K562 (cell line): ENCODE measurements at regions not wholly inside any gene's neighbourhood (a gene's known extent, or its start where the extent isn't known, plus 50 kb on each side); places are given as distances from the start of the nearest gene placed in this dataset.

Experiments
- ATAC-seq: fragments of 200-7000 bp; cut with Tn5 transposase; 3 replicates; pipeline ENCODE4 v1.9.1; 2020; ENCODE audit warnings: moderate library complexity
- BruUV-seq: library from RNA; stranded (reverse); fragments of 400-500 nt; replicated peaks from 2 replicates; lab custom pipeline; 2021; lab: Mats Ljungman, UMichigan
- CTCF ChIA-PET: fragments of 300-600 bp; formaldehyde crosslinking; extraction: SDS; loops from one replicate; lab custom pipeline; 2021; ENCODE audit warnings: low intra/inter-chr PET ratio; lab: Yijun Ruan, JAX
- POLR2A ChIA-PET: fragments of 300-600, 350-650 bp; sonication (Branson Sonifier 250); formaldehyde crosslinking; extraction: SDS; loops from one replicate; lab custom pipeline; 2021; ENCODE audit warnings: antibody characterized with exemption, inconsistent platforms; lab: Yijun Ruan, JAX
- DNase-seq, 4 experiments: peaks; one replicate each; pipeline versions ENCODE4 v3.0.0 to v3.0.0-alpha.2; 2011 to 2018; ENCODE audit warnings: low spot score in 3 of 4, mixed read lengths in 3 of 4; ENCODE audit errors: extremely low read depth in 1 of 4
- FAIRE-seq: peaks from 2 replicates; lab custom pipeline; 2011; peaks lifted over from hg19 to GRCh38; lab: Jason Lieb, UNC
- H2AFZ ChIP-seq: 2 replicates; pipeline ENCODE4 v1.6.0; 2011; ENCODE audit warnings: low read depth, low read length, control low read depth, inconsistent platforms
- H3K27ac ChIP-seq: fragments of 200-600 bp; 3 replicates; pipeline ENCODE4 v1.8.0; 2011; ENCODE audit warnings: low read depth, mild to moderate bottlenecking, control low read depth, inconsistent platforms, low read length, moderate library complexity, mixed read lengths; ENCODE audit errors: extremely low read depth
- H3K27me3 ChIP-seq, 2 experiments: fragments of 300-600 bp in 1 of 2; 2 replicates in 1 of 2; 3 replicates in 1 of 2; pipeline versions ENCODE4 v1.6.0 to v1.8.0; 2011; ENCODE audit warnings: inconsistent platforms in 2 of 2, low read length in 2 of 2, mild to moderate bottlenecking in 1 of 2, mixed read lengths in 1 of 2, moderate library complexity in 1 of 2; ENCODE audit not compliant: control insufficient read depth in 2 of 2, insufficient read depth in 2 of 2
- H3K36me3 ChIP-seq: fragments of 300-600 bp; 3 replicates; pipeline ENCODE4 v1.8.0; 2011; ENCODE audit warnings: mild to moderate bottlenecking, low read length, inconsistent platforms; ENCODE audit not compliant: control insufficient read depth, insufficient read depth
- H3K4me1 ChIP-seq, 2 experiments: fragments of 200-600 bp in 1 of 2; replicated peaks in 1 of 2; 2 replicates in 1 of 2; 3 replicates in 1 of 2; pipeline versions ENCODE4 v1.5.1 to v1.8.0; 2011; ENCODE audit warnings: inconsistent platforms in 2 of 2, low read length in 2 of 2, mild to moderate bottlenecking in 1 of 2, mixed read lengths in 1 of 2, moderate library complexity in 1 of 2; ENCODE audit not compliant: control insufficient read depth in 2 of 2, insufficient read depth in 2 of 2
- H3K4me2 ChIP-seq: 2 replicates; pipeline ENCODE4 v1.6.1; 2011; ENCODE audit warnings: low read length, control low read depth, inconsistent platforms, mixed read lengths; ENCODE audit not compliant: insufficient read depth
- H3K4me3 ChIP-seq: fragments of 200-600 bp; sonication (generic), shearing (Covaris generic); 2 replicates; pipeline ENCODE4 v1.5.1; 2016; ENCODE audit warnings: control low read depth, inconsistent platforms
- H3K79me2 ChIP-seq: fragments of 200-600 bp; 3 replicates; pipeline ENCODE4 v1.8.0; 2011; ENCODE audit warnings: low read length, inconsistent platforms; ENCODE audit not compliant: control insufficient read depth, insufficient read depth
- H3K9ac ChIP-seq, 2 experiments: 2 replicates each; pipeline versions ENCODE4 v1.6.0 to v1.6.1; 2011; ENCODE audit warnings: low read depth in 2 of 2, low read length in 2 of 2, control low read depth in 1 of 2, inconsistent platforms in 1 of 2, mild to moderate bottlenecking in 1 of 2, mixed read lengths in 1 of 2; ENCODE audit not compliant: insufficient read depth in 1 of 2
- H3K9me1 ChIP-seq: one replicate; pipeline ENCODE4 v1.6.0; 2011; ENCODE audit warnings: inconsistent platforms, mild to moderate bottlenecking, low read length, moderate library complexity; ENCODE audit not compliant: control insufficient read depth, insufficient read depth
- H3K9me3 ChIP-seq: replicated peaks from 2 replicates; pipeline ENCODE4 v1.5.1; 2011; ENCODE audit warnings: low read depth, low read length, inconsistent platforms; ENCODE audit not compliant: control insufficient read depth, insufficient read depth
- H4K20me1 ChIP-seq: replicated peaks from 2 replicates; pipeline ENCODE4 v1.6.1; 2011; ENCODE audit warnings: low read length, inconsistent platforms, mixed read lengths; ENCODE audit not compliant: control insufficient read depth, insufficient read depth
- EP400 ChIP-seq: fragments of 450-650 bp; IDR thresholded peaks from 2 replicates; pipeline ENCODE4 v1.6.1; 2017; ENCODE audit warnings: antibody characterized with exemption, mild to moderate bottlenecking, moderate library complexity
- KHSRP ChIP-seq: fragments of 450-650 bp; IDR thresholded peaks from 2 replicates; pipeline ENCODE4 v1.6.1; 2017
- MED1 ChIP-seq: sonication (generic); formaldehyde crosslinking; IDR thresholded peaks from 2 replicates; pipeline ENCODE4 v1.8.1; 2023; ENCODE audit warnings: missing genetic modification reagents, borderline replicate concordance
- SREBF1 ChIP-seq: fragments of 150-350 bp; IDR thresholded peaks from 2 replicates; pipeline ENCODE4 v1.6.1; 2014; ENCODE audit warnings: antibody characterized with exemption, low read depth, low read length, borderline replicate concordance
- SRSF1 ChIP-seq: fragments of 200-400 bp; formaldehyde crosslinking; IDR thresholded peaks from 2 replicates; pipeline ENCODE4 v1.6.1; 2017; ENCODE audit warnings: mild to moderate bottlenecking, low read depth, low read length, moderate library complexity
- TAF9B ChIP-seq: fragments of 450-650 bp; IDR thresholded peaks from 2 replicates; pipeline ENCODE4 v1.6.1; 2018; ENCODE audit warnings: mild to moderate bottlenecking; ENCODE audit not compliant: partially characterized antibody
- TBL1XR1 ChIP-seq, 2 experiments: IDR thresholded peaks; 2 replicates each; pipeline ENCODE4 v1.6.1; 2012; ENCODE audit warnings: improper control_type of control experiment in 2 of 2, low read length in 2 of 2, mild to moderate bottlenecking in 1 of 2
- ZZZ3 ChIP-seq: fragments of 450-650 bp; IDR thresholded peaks from 2 replicates; pipeline ENCODE4 v1.6.1; 2016; ENCODE audit warnings: antibody characterized with exemption, mild to moderate bottlenecking, moderate library complexity
- WGBS: fragments of 100-300 bp; shearing (Covaris generic); methylation state at CpG from one replicate; pipeline ENCODE4 v1.1.6; 2016; ENCODE audit warnings: low coverage, mixed read lengths; ENCODE audit not compliant: insufficient coverage; ENCODE audit errors: missing lambda C conversion rate; 5-methylcytosine and 5-hydroxymethylcytosine counted together
- in situ Hi-C: fragments of 300-500 bp; cut with MboI; formaldehyde crosslinking; loops from 4 replicates; pipeline ENCODE4 v1.15.0; 2018; ENCODE audit warnings: inconsistent platforms, mixed read lengths
- intact Hi-C: fragments of 100-400 bp; cut with micrococcal nuclease; formaldehyde crosslinking; loops from 2 replicates; pipeline ENCODE4 v1.14.2; 2022
- TF ChIP-seq, protein P1 (sequence below): fragments of 450-650 bp; formaldehyde crosslinking; IDR thresholded peaks from 2 replicates; pipeline ENCODE4 v1.4.0; 2020; ENCODE audit warnings: mild to moderate bottlenecking, moderate library complexity

DNA sequence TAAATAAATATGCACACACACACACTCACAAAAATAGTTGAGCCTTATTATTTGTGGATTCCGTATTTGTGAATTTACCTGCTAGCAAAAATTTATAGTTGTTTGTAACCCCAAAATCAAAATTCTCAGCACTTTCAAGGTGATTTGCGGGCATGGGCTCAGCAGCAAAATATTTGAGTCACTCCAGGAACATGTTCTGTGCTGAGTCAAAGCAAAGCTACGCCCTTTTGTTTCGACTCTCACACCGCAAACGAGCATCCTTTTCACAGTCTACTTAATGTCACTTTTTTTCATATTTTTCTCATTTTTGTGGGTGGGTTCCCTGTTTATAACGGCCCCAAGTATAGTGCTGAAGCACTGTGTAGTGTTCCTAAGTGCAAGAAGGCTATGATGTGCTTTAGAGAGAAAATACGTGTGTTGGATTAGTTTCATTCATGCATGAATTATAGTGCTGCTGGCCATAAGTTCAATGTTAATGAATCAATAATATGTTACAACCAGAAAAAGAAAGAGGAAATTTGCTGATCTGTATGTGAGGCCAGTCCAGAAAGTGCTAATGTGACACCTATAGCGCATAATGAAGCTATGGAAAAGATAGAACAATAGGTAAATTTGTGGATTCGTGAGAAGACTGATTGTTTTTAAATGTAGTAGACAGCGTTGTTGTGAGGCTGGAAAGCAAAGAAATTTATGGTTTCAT, 723.2 kb upstream of the AGA start:
- Histone ChIP-seq H3K4me2 (no peak overlapping the region), H3K27ac (no peak overlapping the region), H3K27me3 (no peaks in the 10 kb centered on the region), H3K9ac (no peak overlapping the region), H4K20me1 (no peaks in the 10 kb centered on the region), H3K4me1 (no peaks in the 10 kb centered on the region), H2AFZ (no peak overlapping the region), H3K36me3 (no peaks in the 10 kb centered on the region), H3K9me1 (no peaks in the 10 kb centered on the region), H3K9me3 (no peaks in the 10 kb centered on the region), H3K79me2 (no peaks in the 10 kb centered on the region), H3K4me3 (no peak overlapping the region)
- CTCF ChIA-PET = no interaction called here
- POLR2A ChIA-PET = no interaction called here
- 1% methylated on average over 11 of the region's 11 CpGs for WGBS
- DNase-seq (no peak), FAIRE-seq (no peak), ATAC-seq (no peak)
- intact Hi-C loops = no loop called here
- TF ChIP-seq MED1 (CRISPR knock-in tag) = no peak
- no peak for TF ChIP-seq EP400
- TF ChIP-seq KHSRP = no peak
- no peak for TF ChIP-seq SRSF1
- no peak for TF ChIP-seq TAF9B
- TF ChIP-seq SREBF1 = no peak
- in situ Hi-C loops = no loop called here
- no TSS peak for BruUV-seq

DNA sequence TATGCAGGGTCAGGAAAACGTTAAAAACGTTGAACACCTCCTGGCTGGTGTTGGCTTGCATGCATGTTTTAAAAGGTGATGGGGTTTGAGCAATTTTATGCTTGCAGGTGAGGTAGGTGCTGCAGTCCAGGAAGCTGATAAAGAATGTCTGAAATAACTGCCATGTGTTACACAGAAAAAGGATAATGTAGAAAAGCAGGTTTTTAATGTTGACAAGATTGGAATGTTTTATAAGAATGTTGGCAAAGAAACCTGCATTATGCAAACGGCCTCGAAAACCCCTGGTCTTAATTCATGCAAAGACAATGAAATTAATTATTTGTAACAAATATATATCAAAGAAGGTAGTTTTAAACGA, 723.7 kb upstream of the AGA start:
- CTCF ChIA-PET = no interaction called here
- Histone ChIP-seq H4K20me1 (no peaks in the 10 kb centered on the region), H3K4me3 (no peak overlapping the region), H3K27me3 (no peaks in the 10 kb centered on the region), H3K4me1 (no peaks in the 10 kb centered on the region), H3K9ac (no peak overlapping the region), H3K4me2 (no peak overlapping the region)
- intact Hi-C loops = no loop called here
- DNase-seq = no peak
- ATAC-seq = no peak
- BruUV-seq = no TSS peak
- WGBS = 0% methylated on average over 5 of the region's 5 CpGs
- TF ChIP-seq, protein P1, sequence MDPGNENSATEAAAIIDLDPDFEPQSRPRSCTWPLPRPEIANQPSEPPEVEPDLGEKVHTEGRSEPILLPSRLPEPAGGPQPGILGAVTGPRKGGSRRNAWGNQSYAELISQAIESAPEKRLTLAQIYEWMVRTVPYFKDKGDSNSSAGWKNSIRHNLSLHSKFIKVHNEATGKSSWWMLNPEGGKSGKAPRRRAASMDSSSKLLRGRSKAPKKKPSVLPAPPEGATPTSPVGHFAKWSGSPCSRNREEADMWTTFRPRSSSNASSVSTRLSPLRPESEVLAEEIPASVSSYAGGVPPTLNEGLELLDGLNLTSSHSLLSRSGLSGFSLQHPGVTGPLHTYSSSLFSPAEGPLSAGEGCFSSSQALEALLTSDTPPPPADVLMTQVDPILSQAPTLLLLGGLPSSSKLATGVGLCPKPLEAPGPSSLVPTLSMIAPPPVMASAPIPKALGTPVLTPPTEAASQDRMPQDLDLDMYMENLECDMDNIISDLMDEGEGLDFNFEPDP (CRISPR knock-in tag) = no peak
- TF ChIP-seq TBL1XR1 (IDR thresholded peaks at IDR 0.05; ENCODE audit: low read length in 2 of 2) (no peak), ZZZ3 (no peak)
- TF ChIP-seq, all 486 proteins: peak for 0
- Histone ChIP-seq H2AFZ (no peak overlapping the region), H3K36me3 (no peaks in the 10 kb centered on the region), H3K9me1 (no peaks in the 10 kb centered on the region), H3K27ac (no peak overlapping the region), H3K9me3 (no peaks in the 10 kb centered on the region), H3K79me2 (no peaks in the 10 kb centered on the region)
- POLR2A ChIA-PET = no interaction called here
- no peak for FAIRE-seq
- in situ Hi-C loops = no loop called here
